GM12892 (cell line): ENCODE measurements at regions not wholly inside any gene's neighbourhood (a gene's known extent, or its start where the extent isn't known, plus 50 kb on each side); places are given as distances from the start of the nearest gene placed in this dataset.

Experiments
- POLR2A ChIP-seq: IDR thresholded peaks from 2 replicates; pipeline ENCODE4 v1.6.1; 2011; ENCODE audit warnings: low read depth, low read length, control low read depth
- POLR2AphosphoS5 ChIP-seq: IDR thresholded peaks from 2 replicates; pipeline ENCODE4 v1.6.1; 2011; ENCODE audit warnings: low read depth, low read length, control low read depth

DNA sequence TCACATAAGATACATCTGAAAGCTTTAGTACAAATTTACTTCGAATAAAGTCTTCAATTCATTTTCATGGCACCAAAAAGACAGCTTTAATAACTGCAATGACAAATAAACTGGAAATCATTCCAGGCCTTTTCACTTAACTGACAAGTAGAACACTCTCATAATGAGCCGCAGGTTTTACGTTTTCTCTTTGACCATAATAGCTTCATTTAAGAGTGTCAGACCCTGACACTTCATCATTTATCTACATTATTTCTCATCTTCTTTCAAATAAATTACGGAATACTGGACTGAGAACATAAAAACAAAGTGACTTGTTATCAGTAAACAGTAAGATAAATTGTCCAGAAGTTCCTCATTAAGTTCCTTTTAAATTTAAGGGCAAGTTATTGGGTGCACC is 1252.9 kb upstream of the ACVR2A start:
- TF ChIP-seq POLR2A: no peak
- TF ChIP-seq POLR2AphosphoS5: no peak
